ENCODE measurements at regions not wholly inside any gene's neighbourhood (a gene's known extent, or its start where the extent isn't known, plus 50 kb on each side); places are given as distances from the start of the nearest gene placed in this dataset.

- no peak for TF ChIP-seq ARNT (IDR thresholded peaks at IDR 0.05)
- no peak for TF ChIP-seq FOXM1 (IDR thresholded peaks at IDR 0.05; ENCODE audit: borderline replicate concordance)
- no peak for TF ChIP-seq LEF1 (IDR thresholded peaks at IDR 0.05; ENCODE audit: borderline replicate concordance)
- TF ChIP-seq HDGF (IDR thresholded peaks at IDR 0.05; ENCODE audit: borderline replicate concordance): no peak
- TF ChIP-seq FOXK2 (IDR thresholded peaks at IDR 0.05): no peak
- no peak for TF ChIP-seq TARDBP (IDR thresholded peaks at IDR 0.05)
- TF ChIP-seq SUZ12 (IDR thresholded peaks at IDR 0.05): no peak
- TF ChIP-seq ELF4 (IDR thresholded peaks at IDR 0.05): no peak
- TF ChIP-seq, protein P1, sequence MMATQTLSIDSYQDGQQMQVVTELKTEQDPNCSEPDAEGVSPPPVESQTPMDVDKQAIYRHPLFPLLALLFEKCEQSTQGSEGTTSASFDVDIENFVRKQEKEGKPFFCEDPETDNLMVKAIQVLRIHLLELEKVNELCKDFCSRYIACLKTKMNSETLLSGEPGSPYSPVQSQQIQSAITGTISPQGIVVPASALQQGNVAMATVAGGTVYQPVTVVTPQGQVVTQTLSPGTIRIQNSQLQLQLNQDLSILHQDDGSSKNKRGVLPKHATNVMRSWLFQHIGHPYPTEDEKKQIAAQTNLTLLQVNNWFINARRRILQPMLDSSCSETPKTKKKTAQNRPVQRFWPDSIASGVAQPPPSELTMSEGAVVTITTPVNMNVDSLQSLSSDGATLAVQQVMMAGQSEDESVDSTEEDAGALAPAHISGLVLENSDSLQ (IDR thresholded peaks at IDR 0.05): no peak
- no peak for TF ChIP-seq BHLHE40 (IDR thresholded peaks at IDR 0.05; ENCODE audit: borderline replicate concordance)
- no peak for TF ChIP-seq L3MBTL2 (conservative IDR thresholded peaks at IDR 0.05)
- no peak for TF ChIP-seq FOXA1 (IDR thresholded peaks at IDR 0.05)
- TF ChIP-seq SP1 (IDR thresholded peaks at IDR 0.05): no peak
- TF ChIP-seq NFRKB (IDR thresholded peaks at IDR 0.05): no peak
- no peak for TF ChIP-seq ZNF384 (IDR thresholded peaks at IDR 0.05)
- no peak for TF ChIP-seq CTBP1 (IDR thresholded peaks at IDR 0.05; ENCODE audit: borderline replicate concordance)
- POLR2A ChIA-PET: no interaction called here
- CTCF ChIA-PET: interaction anchor here (0.7 kb wide), 1 partner anchor 137 kb away, joined by 4 read pairs; no protein-coding TSS in a partner anchor
- no peak for DNase-seq (ENCODE audit: extremely low spot score)
Observed at GRCh38 chr20:4581838-4582237, 104.4 kb upstream of the PRNP start.

DNA sequence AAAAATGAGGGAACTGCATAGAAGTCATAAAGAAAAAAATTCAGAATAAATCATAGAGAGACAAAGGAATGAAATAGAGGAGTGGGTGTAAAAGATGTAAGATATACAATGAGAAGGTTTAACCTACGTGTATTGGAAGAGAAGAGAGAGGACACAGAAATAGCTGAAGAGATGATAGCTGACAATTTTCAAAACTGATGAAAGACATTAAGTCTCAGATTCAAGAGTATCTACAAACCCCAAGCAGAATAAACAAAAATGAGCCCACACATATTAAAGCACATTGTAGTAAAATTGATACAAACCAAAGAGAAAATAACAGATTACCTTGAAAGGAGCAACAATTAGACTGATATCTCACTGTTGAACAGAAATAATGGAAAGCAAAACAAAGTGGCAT is 107.9 kb upstream of the PRNP start:
- CTCF ChIA-PET: no interaction called here
- TF ChIP-seq ZNF384 (IDR thresholded peaks at IDR 0.05) (no peak), SP1 (IDR thresholded peaks at IDR 0.05) (no peak), FOXM1 (IDR thresholded peaks at IDR 0.05; ENCODE audit: borderline replicate concordance) (no peak), HDGF (IDR thresholded peaks at IDR 0.05; ENCODE audit: borderline replicate concordance) (no peak), FOXK2 (IDR thresholded peaks at IDR 0.05) (no peak), TARDBP (IDR thresholded peaks at IDR 0.05) (no peak)
- TF ChIP-seq, protein P1 (IDR thresholded peaks at IDR 0.05): no peak
- DNase-seq (ENCODE audit: extremely low spot score): no peak
- POLR2A ChIA-PET: no interaction called here

DNA sequence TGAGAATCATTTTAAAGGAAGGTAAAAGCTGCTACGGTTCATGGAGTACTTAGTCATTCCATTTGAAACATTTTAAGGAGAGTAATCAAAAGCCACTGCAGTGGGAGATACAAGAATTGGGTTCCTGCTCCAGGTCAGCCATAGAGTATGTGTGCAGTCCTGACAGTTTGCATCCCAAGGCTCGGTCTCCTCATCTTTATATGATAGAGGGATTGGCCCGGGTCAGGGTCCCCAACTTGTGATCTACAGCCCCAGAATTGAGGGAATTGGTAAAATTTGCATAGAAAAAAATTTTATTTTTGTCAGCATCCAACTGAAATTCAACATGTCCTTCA is 111.9 kb upstream of the PRNP start:
- no peak for DNase-seq (ENCODE audit: extremely low spot score)
- CTCF ChIA-PET: no interaction called here
- TF ChIP-seq LEF1 (IDR thresholded peaks at IDR 0.05; ENCODE audit: borderline replicate concordance) (no peak), SUZ12 (IDR thresholded peaks at IDR 0.05) (no peak), FOXK2 (IDR thresholded peaks at IDR 0.05) (no peak), FOXM1 (IDR thresholded peaks at IDR 0.05; ENCODE audit: borderline replicate concordance) (no peak), ZNF384 (IDR thresholded peaks at IDR 0.05) (no peak), ARNT (IDR thresholded peaks at IDR 0.05) (no peak), SP1 (IDR thresholded peaks at IDR 0.05) (no peak), FOXA1 (IDR thresholded peaks at IDR 0.05) (no peak), HDGF (IDR thresholded peaks at IDR 0.05; ENCODE audit: borderline replicate concordance) (no peak), CTBP1 (IDR thresholded peaks at IDR 0.05; ENCODE audit: borderline replicate concordance) (no peak), BHLHE40 (IDR thresholded peaks at IDR 0.05; ENCODE audit: borderline replicate concordance) (no peak), TARDBP (IDR thresholded peaks at IDR 0.05) (no peak), NFRKB (IDR thresholded peaks at IDR 0.05) (no peak), L3MBTL2 (conservative IDR thresholded peaks at IDR 0.05) (no peak), ELF4 (IDR thresholded peaks at IDR 0.05) (no peak)
- TF ChIP-seq, protein P1 (IDR thresholded peaks at IDR 0.05): no peak
- POLR2A ChIA-PET: no interaction called here

GRCh38 chr20:4573564-4574355 is 112.5 kb upstream of the PRNP start:
- TF ChIP-seq BHLHE40 (IDR thresholded peaks at IDR 0.05; ENCODE audit: borderline replicate concordance) (no peak), ELF4 (IDR thresholded peaks at IDR 0.05) (no peak), CTBP1 (IDR thresholded peaks at IDR 0.05; ENCODE audit: borderline replicate concordance) (no peak), FOXA1 (IDR thresholded peaks at IDR 0.05) (no peak), NFRKB (IDR thresholded peaks at IDR 0.05) (no peak), FOXM1 (IDR thresholded peaks at IDR 0.05; ENCODE audit: borderline replicate concordance) (no peak), TARDBP (IDR thresholded peaks at IDR 0.05) (no peak), SUZ12 (IDR thresholded peaks at IDR 0.05) (no peak), ARNT (IDR thresholded peaks at IDR 0.05) (no peak), SP1 (IDR thresholded peaks at IDR 0.05) (no peak), L3MBTL2 (conservative IDR thresholded peaks at IDR 0.05) (no peak)
- TF ChIP-seq, protein P1 (IDR thresholded peaks at IDR 0.05): no peak
- POLR2A ChIA-PET: no interaction called here
- CTCF ChIA-PET: no interaction called here
- DNase-seq (ENCODE audit: extremely low spot score): no peak

DNA sequence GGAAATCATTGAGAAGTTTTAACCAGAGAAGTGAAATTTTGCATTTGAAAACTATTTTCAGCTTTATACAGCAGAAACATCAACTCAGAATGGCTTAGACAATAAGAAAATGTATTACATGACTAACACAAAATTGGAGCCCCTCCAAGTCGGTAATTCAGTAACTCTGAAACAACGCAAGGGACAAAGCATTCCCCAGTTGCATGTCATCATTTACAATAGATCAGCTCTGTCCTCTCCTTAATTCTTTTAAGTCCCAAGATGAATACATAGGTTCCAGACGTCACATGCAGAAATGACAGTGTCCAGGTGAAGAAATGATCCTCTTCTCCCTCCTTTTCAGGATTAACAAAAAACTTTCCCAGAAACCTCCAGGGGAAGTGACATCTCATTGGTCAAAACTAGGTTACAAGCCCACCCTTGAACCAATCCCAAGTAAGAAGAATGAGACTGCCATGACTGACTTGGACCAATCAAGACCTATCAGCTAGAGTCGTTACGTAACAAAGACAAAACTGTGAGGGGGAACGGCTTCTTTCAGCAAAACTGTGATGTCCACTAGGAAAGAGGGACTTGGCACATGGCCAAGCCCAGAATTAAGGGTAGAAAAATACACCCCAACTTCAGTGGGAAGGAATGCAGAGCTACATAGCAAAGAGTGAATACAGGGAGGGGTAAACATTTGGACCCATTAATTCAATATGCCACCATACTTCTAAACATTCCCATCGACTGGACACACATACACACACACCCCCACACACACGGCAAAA is 114.3 kb upstream of the PRNP start:
- ChIA-PET CTCF (interaction anchor here (0.6 kb wide), 1 partner anchor 476 kb away, joined by 3 read pairs; no protein-coding TSS in a partner anchor), POLR2A (no interaction called here)
- TF ChIP-seq NFRKB (IDR thresholded peaks at IDR 0.05) (no peak), ELF4 (IDR thresholded peaks at IDR 0.05) (no peak)
- no peak for DNase-seq (ENCODE audit: extremely low spot score)
